ENCODE measurements at regions not wholly inside any gene's neighbourhood (a gene's known extent, or its start where the extent isn't known, plus 50 kb on each side); places are given as distances from the start of the nearest gene placed in this dataset.
A peak's percentile ranks its signal among the peaks of the same experiment; 100 is the strongest.
"Not testable (repeated sequence)": the region's sequence is repeated elsewhere in the genome, so short reads cannot be mapped to it uniquely, and the experiment has no call there.

DNA sequence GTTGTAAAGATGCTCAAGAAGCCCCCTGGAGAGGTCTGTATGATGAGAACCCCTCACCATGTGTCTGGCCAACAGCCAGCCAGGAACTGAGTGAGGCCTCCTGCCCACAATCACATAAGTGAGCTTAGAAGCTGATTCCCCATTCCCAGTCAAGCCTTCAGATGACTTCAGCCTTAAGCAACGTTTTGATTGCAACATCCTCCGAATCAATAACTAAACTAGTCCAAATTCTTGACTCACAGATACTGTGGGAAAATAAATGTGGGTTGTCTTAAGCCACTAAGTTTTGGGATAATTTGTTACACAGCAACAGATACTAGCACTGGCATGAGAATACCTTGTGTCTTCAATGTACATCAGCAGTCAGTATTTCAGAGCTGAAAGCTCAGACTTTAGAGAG is 54.5 kb upstream of the HS3ST4 start:
- DNase-seq, result no peak

DNA sequence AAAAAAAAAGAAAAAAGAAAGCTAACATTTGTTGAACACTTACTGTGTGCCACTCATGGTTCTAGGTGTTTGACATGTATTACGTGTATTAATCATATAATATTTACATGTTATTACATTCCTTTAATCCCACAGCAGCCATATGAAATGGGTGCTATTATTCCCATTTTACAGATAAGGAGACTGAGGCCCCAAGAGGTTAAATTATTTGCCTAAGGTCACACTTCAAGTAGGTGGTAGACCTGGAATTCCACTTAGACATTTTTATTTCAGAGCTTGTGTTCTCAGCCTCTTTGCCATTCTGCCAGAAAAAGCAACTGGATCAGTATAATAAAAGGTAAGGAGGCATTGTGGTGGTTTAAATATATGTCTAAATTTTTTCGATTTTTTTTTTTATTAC is 55.1 kb upstream of the HS3ST4 start:
- DNase-seq, result no peak

DNA sequence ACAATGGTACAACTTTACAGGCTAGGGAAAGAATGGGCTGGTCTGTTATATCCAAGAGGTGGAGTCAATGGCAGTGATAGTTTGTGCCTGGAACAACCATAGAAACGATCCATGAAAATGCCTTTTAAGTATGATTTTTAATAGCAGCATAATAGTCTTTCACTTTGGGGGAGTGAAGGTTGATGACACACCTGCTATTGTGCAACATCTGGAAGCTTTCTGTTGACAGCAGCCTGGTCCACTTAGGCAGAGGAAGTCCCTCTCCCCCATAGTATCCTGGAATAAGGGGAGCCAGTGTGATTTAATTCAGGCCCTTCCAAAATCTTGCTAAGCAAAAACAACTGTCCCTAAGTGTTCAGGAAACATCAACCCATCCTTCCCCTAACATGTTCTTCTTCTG is 56.3 kb upstream of the HS3ST4 start:
- DNase-seq, result no peak

DNA sequence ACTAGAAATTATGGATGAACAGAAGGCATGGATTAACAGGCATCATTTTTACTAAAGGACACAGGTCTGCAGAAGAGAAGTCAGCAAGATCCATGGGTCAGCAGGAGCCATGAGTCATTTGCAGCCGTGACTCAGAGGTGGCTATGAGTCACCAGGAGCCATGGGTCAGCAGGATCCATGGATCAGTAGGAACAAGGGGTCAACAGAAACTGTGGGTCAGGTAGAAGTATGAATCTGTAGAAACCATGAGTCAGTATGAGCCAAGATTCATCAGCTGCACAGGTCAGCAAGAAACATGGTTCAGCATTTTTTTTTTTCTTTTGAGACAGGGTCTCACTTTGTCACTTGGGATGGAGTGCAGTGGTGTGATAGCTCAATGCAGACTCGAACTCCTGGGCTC is 58.2 kb upstream of the HS3ST4 start:
- peak; percentile 1 for DNase-seq

DNA sequence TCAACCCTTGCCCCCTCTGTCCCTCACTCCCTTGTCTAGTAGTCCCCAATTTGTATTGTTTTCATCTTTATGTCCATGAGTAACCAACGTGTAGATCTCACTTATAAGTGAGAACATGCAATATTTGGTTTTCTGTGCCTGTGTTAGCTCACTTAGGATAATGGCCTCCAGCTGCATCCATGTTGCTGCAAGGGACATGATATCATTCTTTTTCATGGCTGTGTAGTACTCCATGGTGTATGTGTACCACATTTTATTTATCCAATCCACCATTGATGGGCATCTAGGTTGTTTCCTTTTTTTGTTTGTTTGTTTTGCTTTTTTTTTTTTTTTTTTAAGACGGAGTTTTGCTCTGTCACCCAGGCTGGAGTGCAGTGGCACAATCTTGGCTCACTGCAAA is 63.0 kb upstream of the HS3ST4 start:
- no peak for DNase-seq

DNA sequence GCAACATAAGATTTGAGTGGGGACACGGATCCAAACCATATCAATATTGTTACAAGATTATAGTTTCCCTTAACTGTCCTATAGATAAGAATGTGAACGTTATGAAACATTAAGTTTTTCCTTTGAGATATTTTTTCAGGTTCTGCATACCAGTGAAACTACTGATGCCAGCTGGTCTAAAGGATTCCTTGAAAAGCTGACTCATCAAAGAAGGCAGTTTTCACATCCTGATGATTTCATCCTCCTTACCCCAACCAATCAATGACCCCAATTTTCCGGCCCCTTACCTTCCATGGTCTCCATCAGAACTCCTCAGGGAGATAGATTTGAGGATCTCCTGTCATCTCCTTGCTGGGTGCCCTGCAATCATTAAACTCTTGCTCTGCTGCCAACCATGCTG is 64.1 kb upstream of the HS3ST4 start:
- DNase-seq, result no peak

DNA sequence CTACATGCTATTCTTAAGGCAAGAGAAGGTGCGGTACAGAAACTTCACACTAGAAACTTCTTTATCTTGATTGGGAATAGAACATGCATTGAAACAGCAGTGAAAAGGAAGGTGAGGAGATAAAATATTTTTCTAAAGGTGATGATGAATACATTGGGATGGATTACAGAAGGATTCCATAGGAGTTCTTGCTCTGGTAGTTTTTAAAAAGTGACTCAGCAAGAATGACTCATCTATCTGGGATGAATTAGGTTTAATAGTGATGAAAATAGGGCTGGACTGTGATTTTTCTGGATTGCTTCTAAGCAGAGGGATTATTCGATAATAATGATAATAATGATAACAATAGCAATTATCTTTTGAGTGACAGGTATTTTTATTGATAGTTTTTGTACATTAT is 65.6 kb upstream of the HS3ST4 start:
- DNase-seq, result no peak

DNA sequence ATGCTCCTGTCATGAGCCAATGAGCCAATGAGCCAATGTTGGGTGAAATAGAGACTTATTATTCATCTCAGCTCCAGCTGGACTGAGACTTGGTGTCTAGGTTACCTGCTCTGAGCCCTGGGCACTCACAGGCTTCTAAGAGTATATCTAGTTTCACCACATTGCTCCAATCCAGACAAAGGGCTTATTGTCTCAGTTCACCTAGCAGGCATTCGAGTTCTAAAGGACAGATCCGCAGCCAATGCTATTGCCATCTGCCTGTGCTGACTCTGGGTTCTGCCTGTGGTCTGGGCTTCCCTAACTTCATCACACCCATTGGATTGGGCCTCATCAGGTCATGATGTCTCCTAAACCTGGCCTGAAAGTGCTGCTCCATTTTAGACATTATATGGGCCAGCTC is 66.1 kb upstream of the HS3ST4 start:
- no peak for DNase-seq

DNA sequence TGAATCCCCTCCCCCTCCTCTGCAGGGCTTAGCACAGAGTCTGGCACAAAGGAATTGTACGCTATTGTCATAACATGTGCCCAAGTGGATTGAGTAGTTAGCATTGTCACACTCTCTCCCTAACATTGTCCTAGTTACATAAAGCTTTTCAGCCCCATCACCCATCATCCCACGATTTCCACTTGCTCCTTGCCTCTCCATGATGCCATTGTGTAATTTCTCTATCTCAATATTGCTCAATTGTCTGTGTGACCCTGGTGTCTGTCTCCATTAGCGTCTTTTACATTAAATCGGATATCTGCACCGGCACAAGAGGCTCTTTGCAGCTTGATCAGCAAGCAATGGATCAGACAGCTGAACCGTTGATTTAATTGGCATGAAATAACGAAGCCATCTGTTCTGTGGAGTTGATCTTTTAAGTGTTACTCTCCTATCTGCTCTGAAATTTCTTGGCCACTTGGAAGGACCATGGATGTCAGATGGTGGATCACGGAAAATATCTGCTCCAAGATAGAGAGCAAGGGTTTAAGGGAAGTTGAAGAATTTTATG is 77.0 kb upstream of the HS3ST4 start:
- DNase-seq, result no peak

DNA sequence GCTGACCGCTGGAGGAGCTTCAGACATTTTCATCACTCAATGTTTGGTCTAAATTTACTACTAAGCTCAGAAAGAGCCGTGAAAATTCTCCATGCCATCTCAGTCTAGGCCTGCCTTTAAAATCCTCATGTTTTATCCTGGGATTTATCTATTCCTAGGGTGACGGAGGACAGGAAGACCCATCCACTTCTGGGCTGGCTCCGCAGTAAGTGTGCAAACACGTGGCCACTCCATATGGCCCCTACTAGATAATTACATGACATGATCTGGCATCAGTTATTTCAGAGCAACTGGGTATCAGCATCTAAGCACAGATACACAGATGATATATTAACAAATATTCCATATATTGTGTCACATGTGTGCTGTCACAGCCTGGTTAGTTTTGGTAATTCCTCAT is 77.8 kb upstream of the HS3ST4 start:
- DNase-seq, result no peak

DNA sequence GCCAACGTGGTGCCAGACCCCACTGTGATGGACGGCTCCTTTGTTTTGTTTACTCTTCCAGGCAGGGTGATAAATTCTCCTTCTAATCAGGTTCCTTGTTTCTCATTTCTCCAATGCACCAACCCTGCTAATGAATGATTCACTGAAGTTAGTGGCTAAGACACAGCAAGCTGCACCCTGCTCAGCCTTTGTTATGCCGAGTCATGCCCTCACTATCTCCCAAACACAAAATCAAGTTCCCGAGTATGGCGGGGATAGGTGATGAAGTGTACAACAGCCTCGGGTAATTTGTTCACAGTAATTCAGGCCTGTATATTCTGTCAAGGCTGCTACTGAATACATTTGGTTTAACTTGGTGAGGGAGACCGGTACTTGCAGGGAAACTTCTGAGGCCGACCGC is 83.8 kb upstream of the HS3ST4 start:
- no peak for DNase-seq

DNA sequence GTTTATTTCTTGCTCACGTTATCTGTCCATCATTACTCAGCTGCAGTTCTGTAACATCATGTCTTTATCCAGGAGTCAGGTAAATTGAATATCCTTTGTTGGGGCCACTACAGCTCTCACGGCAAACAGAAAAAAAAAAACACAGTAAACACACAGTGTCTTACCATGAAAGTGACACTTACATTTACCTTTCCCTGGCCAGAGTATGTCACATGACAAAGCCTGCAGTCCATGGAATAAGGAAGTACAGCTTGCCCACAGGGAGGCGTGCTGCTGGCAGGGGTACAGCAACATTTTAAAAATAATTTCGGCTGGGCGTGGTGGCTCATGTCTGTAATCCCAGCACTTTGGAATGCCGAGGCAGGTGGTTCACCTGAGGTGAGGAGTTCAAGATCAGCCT is 85.7 kb upstream of the HS3ST4 start:
- no peak for DNase-seq

DNA sequence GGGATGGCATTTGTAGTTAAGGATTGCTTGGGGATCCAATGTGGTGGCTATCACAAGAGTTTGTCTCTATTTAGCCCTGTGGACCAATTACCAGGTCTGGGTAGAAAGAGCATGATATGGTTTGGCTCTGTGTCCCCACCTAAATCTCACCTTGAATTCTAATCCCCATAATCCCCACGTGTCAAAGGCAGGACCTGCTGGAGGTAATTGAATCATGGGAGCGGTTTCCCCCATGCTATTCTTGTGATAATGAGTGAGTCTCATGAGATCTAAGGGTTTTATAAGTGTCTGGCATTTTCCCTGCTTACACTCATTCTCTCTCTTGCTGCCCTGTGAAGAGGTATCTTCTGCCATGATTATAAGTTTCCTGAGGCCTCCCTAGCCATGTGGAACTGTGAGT is 86.4 kb upstream of the HS3ST4 start:
- DNase-seq, result no peak

DNA sequence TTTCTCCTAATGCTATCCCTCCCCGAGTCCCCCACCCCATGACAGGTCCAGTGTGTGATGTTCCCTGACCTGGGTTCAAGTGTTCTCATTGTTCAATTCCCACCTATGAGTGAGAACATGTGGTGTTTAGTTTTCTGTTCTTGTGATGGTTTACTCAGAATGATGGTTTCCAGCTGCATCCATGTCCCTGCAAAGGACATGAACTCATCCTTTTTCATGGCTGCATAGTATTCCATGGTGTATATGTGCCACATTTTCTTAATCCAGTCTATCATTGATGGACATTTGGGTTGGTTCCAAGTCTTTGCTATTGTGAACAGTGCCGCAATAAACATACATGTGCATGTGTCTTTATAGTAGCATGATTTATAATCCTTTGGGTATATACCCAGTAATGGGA is 90.5 kb upstream of the HS3ST4 start:
- DNase-seq, result not testable (repeated sequence)

DNA sequence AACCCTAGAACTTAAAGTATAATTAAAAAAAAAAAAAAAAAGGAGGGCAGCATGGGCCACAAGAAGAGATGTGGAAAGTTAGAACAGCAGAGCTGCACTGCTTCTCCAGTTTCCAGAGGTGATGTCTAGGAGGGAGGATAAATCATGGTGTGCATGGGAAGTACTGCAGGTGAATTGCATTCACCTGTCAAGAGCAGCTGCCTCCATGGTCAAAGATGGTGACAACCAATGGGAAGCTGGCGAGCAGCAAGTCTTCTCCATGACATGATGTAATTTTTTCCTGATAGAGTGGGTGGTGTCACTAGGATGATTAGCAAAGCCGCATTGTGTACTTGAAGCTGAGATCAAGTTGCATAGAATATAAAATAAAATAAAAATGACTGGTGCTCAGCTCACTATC is 95.6 kb upstream of the HS3ST4 start:
- DNase-seq, result no peak

DNA sequence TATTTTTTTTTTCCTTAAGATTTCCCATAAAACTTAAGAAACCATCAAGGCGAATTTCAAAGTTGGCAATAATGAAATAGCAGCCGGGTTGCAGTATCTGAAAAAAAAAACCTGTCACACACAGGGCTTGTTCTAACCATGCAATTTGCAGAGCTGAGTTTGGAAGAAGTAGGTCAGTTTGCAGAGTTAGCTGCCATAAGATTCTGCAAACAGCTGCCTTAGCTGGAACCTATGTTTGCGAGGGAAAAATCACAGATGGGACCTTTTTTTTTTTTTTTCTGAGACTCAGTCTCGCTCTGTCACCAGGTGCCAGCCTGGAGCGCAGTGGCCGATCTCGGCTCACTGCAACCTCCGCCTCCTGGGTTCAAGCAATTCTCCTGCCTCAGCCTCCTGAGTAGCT is 98.5 kb upstream of the HS3ST4 start:
- DNase-seq, result no peak

DNA sequence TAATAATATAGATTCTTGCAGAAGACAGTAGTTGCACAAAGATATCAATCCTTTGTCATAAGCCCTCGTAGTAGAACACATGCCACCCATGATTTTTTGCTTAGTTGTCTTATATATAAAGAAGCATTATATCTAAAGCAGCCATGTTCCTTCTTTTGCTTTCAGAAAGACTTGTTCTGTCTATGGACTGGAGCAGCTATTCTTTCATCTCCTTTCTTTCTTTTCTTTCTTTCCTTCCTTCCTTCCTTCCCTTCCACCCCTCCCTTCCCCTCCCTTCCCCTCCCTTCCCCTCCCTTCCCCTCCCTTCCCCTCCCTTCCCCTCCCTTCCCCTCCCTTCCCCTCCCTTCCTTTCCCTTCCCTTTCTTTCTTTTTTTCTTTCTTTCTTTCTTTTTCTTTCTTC is 104.0 kb upstream of the HS3ST4 start:
- no peak for DNase-seq

DNA sequence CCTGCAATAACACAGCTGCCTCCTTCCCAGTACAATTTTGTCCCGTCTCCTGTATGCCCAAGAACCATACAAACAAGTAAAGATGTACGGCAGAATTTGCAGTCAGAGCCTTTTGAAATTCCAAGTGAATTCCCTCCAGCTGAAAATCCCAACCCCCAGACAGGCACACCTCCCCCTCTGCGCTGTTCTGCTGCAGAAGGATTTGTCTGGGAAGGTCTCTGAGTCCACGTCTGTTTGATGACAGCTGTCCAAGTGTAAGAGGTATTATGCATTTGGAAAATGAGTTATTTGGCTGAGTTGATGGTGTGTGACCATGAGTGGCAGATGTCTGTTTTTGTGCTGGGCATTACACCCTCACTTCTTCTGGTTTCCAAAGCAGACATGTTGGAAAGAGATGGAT is 104.9 kb upstream of the HS3ST4 start:
- DNase-seq, result no peak

DNA sequence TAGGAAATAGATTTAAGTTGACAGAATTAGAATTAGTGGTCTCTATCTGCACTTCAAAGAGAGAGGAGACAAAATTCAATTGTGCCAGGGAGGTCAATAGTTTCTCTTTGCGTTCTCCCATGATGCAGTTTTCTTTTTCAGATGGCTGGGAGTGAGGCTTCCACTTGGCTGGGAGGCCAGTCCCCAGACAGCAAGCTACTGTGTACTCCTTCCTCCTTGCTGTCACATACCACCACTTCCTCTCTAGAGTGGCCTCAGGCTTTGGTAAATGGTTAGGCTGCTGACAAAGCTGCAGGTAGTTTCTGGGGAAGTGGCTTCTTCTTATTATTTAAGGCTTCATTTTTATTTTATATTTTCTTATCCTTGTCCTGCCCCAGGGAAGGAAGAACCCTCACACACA is 106.2 kb upstream of the HS3ST4 start:
- no peak for DNase-seq

DNA sequence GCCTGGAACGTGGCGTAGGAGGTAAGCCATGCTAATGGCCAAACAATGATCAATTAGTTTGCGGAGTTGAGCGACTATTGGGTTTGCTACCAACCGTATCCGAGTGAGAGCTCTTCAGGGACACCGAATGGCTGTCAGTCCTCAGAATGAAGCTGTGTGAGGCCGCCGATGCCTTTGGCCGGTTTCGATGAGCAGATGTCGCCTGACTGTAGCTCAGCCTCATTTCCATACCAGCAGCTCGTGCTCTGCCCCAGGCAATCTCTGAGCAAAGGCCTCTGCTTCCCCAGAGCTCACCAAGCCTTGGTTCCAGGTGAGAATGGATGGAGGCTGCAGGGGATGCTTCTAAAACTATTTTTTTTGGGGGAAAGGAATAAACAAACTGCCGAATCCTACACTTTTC is 111.7 kb upstream of the HS3ST4 start:
- DNase-seq, result no peak

DNA sequence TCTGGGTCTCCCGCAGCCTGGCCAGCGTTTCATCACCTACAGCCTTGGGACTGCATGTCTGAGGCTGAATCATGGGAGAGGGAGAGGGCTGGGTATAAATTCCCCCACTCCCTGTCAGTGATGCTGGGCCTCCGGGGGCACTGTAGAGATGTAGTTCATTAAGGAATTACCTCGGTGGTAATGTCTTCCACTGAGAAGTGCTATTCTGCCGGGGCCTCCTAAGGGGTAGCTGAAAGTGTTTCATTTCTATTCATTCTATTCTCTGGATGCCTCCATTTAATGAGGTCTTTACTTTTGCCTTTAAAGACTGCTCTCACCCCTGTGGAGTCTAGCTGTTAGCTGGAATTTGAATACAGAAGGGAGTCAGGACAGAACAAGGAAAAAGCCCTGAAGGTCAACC is 116.4 kb upstream of the HS3ST4 start:
- DNase-seq, result no peak

DNA sequence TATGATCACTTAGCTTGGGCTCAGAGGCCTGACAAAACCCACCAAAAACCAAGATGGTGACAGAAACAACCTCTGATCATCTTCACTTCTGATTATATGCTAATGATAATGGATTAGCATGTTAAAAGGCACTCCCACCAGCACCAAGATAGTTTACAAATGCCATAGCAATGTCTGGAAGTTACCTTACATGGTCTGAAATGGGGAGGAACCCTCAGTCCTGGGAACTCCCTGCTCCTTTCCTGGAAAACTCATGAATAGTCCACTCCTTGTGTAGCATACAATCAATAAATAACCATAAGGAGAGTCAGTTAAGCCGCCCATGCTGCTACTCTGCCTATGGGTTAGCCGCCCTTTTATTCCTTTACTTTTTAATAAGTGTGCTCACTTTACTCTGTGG is 120.0 kb upstream of the HS3ST4 start:
- no peak for DNase-seq

DNA sequence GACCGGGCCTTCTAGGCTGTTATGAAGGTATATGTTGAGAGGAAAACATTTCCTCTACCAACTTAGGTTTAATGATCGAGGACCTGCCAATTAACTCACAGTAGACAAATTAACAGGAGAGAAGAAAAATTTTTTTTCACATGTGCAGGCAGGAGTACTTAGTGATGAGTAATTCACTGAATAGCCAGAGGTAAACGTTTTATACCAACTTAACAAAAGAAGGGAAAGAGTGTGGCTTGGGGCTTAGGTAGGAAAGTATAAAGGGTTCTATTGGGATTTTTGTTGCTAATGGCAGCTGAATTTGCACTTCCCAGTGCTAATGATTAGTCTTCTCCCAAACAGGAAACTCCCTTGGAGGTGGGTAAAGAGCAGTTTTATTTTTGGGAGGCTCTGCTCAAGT is 121.6 kb upstream of the HS3ST4 start:
- DNase-seq, result no peak

DNA sequence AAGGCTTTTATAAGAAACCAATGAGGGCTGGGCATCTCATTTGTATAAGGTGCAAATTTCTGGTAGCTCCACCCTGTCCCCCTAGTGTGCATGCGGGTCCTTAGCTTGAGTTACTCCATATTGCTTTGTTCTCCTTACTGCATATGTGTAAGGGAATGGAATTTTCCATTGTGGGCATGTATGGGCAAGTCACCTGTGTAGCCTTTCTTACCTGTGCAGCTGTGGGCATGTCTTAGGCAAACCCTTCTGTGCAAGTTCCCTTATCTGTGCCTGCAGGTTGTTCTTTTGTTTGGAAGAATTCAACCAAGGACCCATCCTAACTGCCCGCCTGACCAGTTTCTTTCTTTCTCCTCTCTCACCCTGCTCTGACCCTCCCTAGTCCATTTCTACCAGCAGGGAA is 122.8 kb upstream of the HS3ST4 start:
- DNase-seq, result no peak

DNA sequence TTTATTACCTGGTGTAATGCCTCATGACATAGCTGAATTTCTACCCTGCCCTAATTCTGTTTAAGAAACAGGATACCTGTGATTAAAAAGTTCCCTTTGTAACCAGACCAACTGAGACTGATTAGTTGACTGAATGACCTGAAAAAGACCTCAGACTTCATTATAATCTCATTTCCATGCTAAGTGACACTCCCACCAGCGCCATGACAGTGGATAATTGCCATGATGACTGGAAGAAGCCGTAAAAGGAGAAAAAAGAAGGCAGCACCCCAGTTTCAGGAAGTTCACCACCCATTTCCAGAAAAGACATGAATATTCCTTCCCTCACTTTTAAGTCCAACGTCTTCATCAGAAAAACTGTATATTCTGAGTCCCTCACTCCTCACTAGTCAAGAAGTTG is 125.6 kb upstream of the HS3ST4 start:
- DNase-seq, result no peak

DNA sequence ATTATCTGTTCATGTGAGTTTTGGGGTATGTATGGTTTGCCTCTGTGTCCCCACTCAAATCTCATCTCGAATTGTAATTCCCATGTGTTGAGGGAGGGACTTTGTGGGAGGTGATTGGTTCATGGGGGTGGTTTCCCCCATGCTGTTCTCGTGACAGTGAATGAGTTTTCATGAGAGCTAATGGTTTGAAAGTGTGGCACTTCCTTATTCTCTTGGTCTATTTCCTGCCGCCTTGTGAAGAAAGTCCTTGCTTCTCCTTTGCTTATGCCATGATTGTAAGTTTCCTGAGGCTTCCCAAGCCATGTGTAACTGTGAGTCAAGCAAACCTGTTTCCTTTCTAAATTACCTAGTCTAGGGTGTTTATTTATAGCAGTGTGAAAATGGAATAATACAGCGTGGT is 128.1 kb upstream of the HS3ST4 start:
- no peak for DNase-seq

Data from EL (cell line).